GM12878 (cell line): ENCODE measurements at regions not wholly inside any gene's neighbourhood (a gene's known extent, or its start where the extent isn't known, plus 50 kb on each side); places are given as distances from the start of the nearest gene placed in this dataset.

ENCODE experiments used
- ATAC-seq: fragments of 200-7000 bp; cut with Tn5 transposase; 3 replicates; pipeline ENCODE4 v1.9.1; 2020; ENCODE audit warnings: mild to moderate bottlenecking, moderate library complexity
- BruUV-seq: library from RNA; stranded (reverse); fragments of 400-500 nt; replicated peaks from 2 replicates; lab custom pipeline; 2021; lab: Mats Ljungman, UMichigan
- CTCF ChIA-PET: fragments of 300-600 bp; sonication (Branson Sonifier 250); formaldehyde crosslinking; extraction: SDS; loops from one replicate; lab custom pipeline; 2021; ENCODE audit warnings: inconsistent platforms; lab: Yijun Ruan, JAX
- POLR2A ChIA-PET: fragments of 350-600 bp; formaldehyde crosslinking; extraction: SDS; loops from one replicate; lab custom pipeline; 2021; ENCODE audit warnings: inconsistent platforms; lab: Charles Lee
- RAD21 ChIA-PET: fragments of 300-600 bp; sonication (Branson Sonifier 250); formaldehyde crosslinking; loops from one replicate; lab custom pipeline; 2023; ENCODE audit warnings: antibody characterized with exemption; ENCODE audit not compliant: unreplicated experiment; lab: Charles Lee
- SMC1A ChIA-PET: fragments of 300-600 bp; sonication (Branson Sonifier 250); formaldehyde crosslinking; loops from one replicate; lab custom pipeline; 2023; ENCODE audit not compliant: unreplicated experiment, uncharacterized antibody; lab: Charles Lee
- DNase-seq: peaks from one replicate; pipeline ENCODE4 v3.0.0-alpha.2; 2011; ENCODE audit warnings: low read depth, low spot score
- FAIRE-seq: peaks from 3 replicates; lab custom pipeline; 2011; peaks lifted over from hg19 to GRCh38; lab: Jason Lieb, UNC
- H2AFZ ChIP-seq: 2 replicates; pipeline ENCODE4 v1.6.0; 2011; ENCODE audit warnings: low read depth, low read length, control low read depth; ENCODE audit not compliant: control insufficient read depth
- H3K27ac ChIP-seq: 2 replicates; pipeline ENCODE4 v1.5.1; 2011; ENCODE audit warnings: control low read depth; ENCODE audit not compliant: control insufficient read depth, insufficient read depth
- H3K27me3 ChIP-seq, 2 experiments: replicated peaks in 1 of 2; 2 replicates each; pipeline versions ENCODE4 v1.6.0 to v1.6.1; 2011; ENCODE audit warnings: low read length in 1 of 2; ENCODE audit not compliant: control insufficient read depth in 2 of 2, insufficient read depth in 2 of 2
- H3K36me3 ChIP-seq, 2 experiments: 2 replicates each; pipeline ENCODE4 v1.5.1; 2011; ENCODE audit warnings: low read length in 1 of 2; ENCODE audit not compliant: control insufficient read depth in 2 of 2, insufficient read depth in 2 of 2
- H3K4me1 ChIP-seq: 2 replicates; pipeline ENCODE4 v1.6.1; 2011; ENCODE audit warnings: mild to moderate bottlenecking, low read length, moderate library complexity, mixed read lengths; ENCODE audit not compliant: control insufficient read depth, insufficient read depth
- H3K4me2 ChIP-seq: 2 replicates; pipeline ENCODE4 v1.6.0; 2011; ENCODE audit warnings: control low read depth; ENCODE audit not compliant: control insufficient read depth, insufficient read depth
- H3K4me3 ChIP-seq: fragments of 200-600 bp; sonication (generic); 2 replicates; pipeline ENCODE4 v1.5.1; 2016
- H3K79me2 ChIP-seq: 2 replicates; pipeline ENCODE4 v1.6.0; 2011; ENCODE audit warnings: low read length; ENCODE audit not compliant: control insufficient read depth, insufficient read depth
- H3K9ac ChIP-seq: 2 replicates; pipeline ENCODE4 v1.8.0; 2011; ENCODE audit warnings: low read length, control low read depth, mixed read lengths; ENCODE audit not compliant: control insufficient read depth, insufficient read depth
- H3K9me3 ChIP-seq: replicated peaks from 3 replicates; pipeline ENCODE4 v1.5.1; 2011; ENCODE audit warnings: mild to moderate bottlenecking, low read length; ENCODE audit not compliant: control insufficient read depth, insufficient read depth
- H4K20me1 ChIP-seq: 2 replicates; pipeline ENCODE4 v1.6.0; 2011; ENCODE audit not compliant: control insufficient read depth, insufficient read depth
- ATF3 ChIP-seq: IDR thresholded peaks from 2 replicates; pipeline ENCODE4 v1.6.1; 2011; ENCODE audit warnings: low read depth, mild to moderate bottlenecking, low read length, moderate library complexity, borderline replicate concordance; ENCODE audit errors: extremely low read depth
- BCL3 ChIP-seq: IDR thresholded peaks from 2 replicates; pipeline ENCODE4 v1.6.1; 2011; ENCODE audit warnings: borderline replicate concordance, low read depth, mild to moderate bottlenecking, moderate library complexity, low read length; ENCODE audit not compliant: insufficient read depth, poor library complexity, severe bottlenecking
- BMI1 ChIP-seq: fragments of 450-650 bp; IDR thresholded peaks from 2 replicates; pipeline ENCODE4 v1.6.1; 2016; ENCODE audit warnings: mild to moderate bottlenecking, moderate library complexity, borderline replicate concordance
- FOS ChIP-seq: IDR thresholded peaks from 3 replicates; pipeline ENCODE4 v1.6.1; 2011; ENCODE audit warnings: borderline replicate concordance; ENCODE audit not compliant: insufficient read length; ENCODE audit errors: extremely low read depth
- FOXM1 ChIP-seq: IDR thresholded peaks from 2 replicates; pipeline ENCODE4 v1.6.1; 2012; ENCODE audit warnings: low read depth, mild to moderate bottlenecking, inconsistent platforms, low read length, moderate library complexity
- GABPA ChIP-seq: IDR thresholded peaks from 2 replicates; pipeline ENCODE4 v1.6.1; 2014; ENCODE audit warnings: antibody characterized with exemption, low read depth, mild to moderate bottlenecking, inconsistent platforms
- KDM1A ChIP-seq: fragments of 200-600 bp; sonication (generic); IDR thresholded peaks from 2 replicates; pipeline ENCODE4 v1.6.1; 2016; ENCODE audit warnings: borderline replicate concordance
- MAX ChIP-seq: IDR thresholded peaks from 2 replicates; pipeline ENCODE4 v1.6.1; 2012; ENCODE audit warnings: low read depth, low read length, improper control_type of control experiment
- MYC ChIP-seq: IDR thresholded peaks from 2 replicates; pipeline ENCODE4 v1.6.1; 2011; ENCODE audit warnings: mild to moderate bottlenecking, low read length, moderate library complexity, inconsistent platforms; ENCODE audit not compliant: insufficient read depth, insufficient replicate concordance, insufficient read length, severe bottlenecking
- NFYA ChIP-seq: IDR thresholded peaks from 2 replicates; pipeline ENCODE4 v1.6.1; 2011; ENCODE audit warnings: low read depth, mild to moderate bottlenecking, low read length, improper control_type of control experiment, borderline replicate concordance
- NFYB ChIP-seq: IDR thresholded peaks from 2 replicates; pipeline ENCODE4 v1.6.1; 2011; ENCODE audit warnings: low read depth, mild to moderate bottlenecking, low read length, improper control_type of control experiment, moderate library complexity; ENCODE audit not compliant: insufficient read depth
- PAX5 ChIP-seq: IDR thresholded peaks from 2 replicates; pipeline ENCODE4 v1.6.1; 2011; ENCODE audit warnings: low read depth, low read length, borderline replicate concordance
- PKNOX1 ChIP-seq: fragments of 450-650 bp; IDR thresholded peaks from 2 replicates; pipeline ENCODE4 v1.6.1; 2016; ENCODE audit warnings: mild to moderate bottlenecking
- POLR2AphosphoS5 ChIP-seq: IDR thresholded peaks from 2 replicates; pipeline ENCODE4 v1.6.1; 2011; ENCODE audit warnings: mild to moderate bottlenecking, low read length, inconsistent platforms
- RUNX3 ChIP-seq: IDR thresholded peaks from 2 replicates; pipeline ENCODE4 v1.6.1; 2012; ENCODE audit warnings: low read length, inconsistent platforms
- SMARCA5 ChIP-seq: fragments of 450-650 bp; IDR thresholded peaks from 2 replicates; pipeline ENCODE4 v1.6.1; 2017; ENCODE audit warnings: mild to moderate bottlenecking
- USF2 ChIP-seq: IDR thresholded peaks from 2 replicates; pipeline ENCODE4 v1.6.1; 2011; ENCODE audit warnings: low read depth, low read length, improper control_type of control experiment, borderline replicate concordance
- ZBED1 ChIP-seq: IDR thresholded peaks from 2 replicates; pipeline ENCODE4 v1.6.1; 2016; ENCODE audit warnings: borderline replicate concordance
- ZNF217 ChIP-seq: fragments of 450-650 bp; IDR thresholded peaks from 2 replicates; pipeline ENCODE4 v1.6.1; 2017; ENCODE audit warnings: antibody characterized with exemption, mild to moderate bottlenecking
- WGBS: methylation state at CpG from one replicate; pipeline ENCODE4 v1.1.6; 2016; ENCODE audit warnings: low lambda C conversion rate; ENCODE audit not compliant: insufficient replicate concordance, insufficient coverage; ENCODE audit errors: missing lambda C conversion rate; 5-methylcytosine and 5-hydroxymethylcytosine counted together
- in situ Hi-C: fragments of 300-500 bp; cut with MboI; formaldehyde crosslinking; loops from 9 replicates; pipeline ENCODE4 v1.14.3; 2018; ENCODE audit warnings: mixed read lengths
- intact Hi-C: fragments of 100-400 bp; cut with micrococcal nuclease; formaldehyde crosslinking; loops from one replicate; pipeline ENCODE4 v1.14.2; 2022; ENCODE audit not compliant: unreplicated experiment

- TF ChIP-seq ATF3 = no peak
- TF ChIP-seq BCL3 = no peak
- no peak for TF ChIP-seq NFYB
- no peak for TF ChIP-seq KDM1A
Measured at GRCh38 chr14:82676403-82676802, 1142.8 kb upstream of the SEL1L start (continued).

- no peaks in the 10 kb centered on the region for H3K4me1 ChIP-seq
- ChIA-PET SMC1A (no interaction called here), POLR2A (no interaction called here), RAD21 (no interaction called here), CTCF (no interaction called here)
- no peak for ATAC-seq
- TF ChIP-seq FOXM1 (no peak), ZBED1 (no peak), USF2 (no peak), ZNF217 (no peak), MAX (no peak), BMI1 (no peak), POLR2AphosphoS5 (no peak), KDM1A (no peak), MYC (no peak), RUNX3 (no peak), PAX5 (no peak), GABPA (no peak), SMARCA5 (no peak), NFYA (no peak), FOS (no peak), PKNOX1 (no peak)
- no peaks in the 10 kb centered on the region for H3K79me2 ChIP-seq
- no peaks in the 10 kb centered on the region for H4K20me1 ChIP-seq
- H3K9me3 ChIP-seq = no peaks in the 10 kb centered on the region
- no peaks in the 10 kb centered on the region for H3K27me3 ChIP-seq
- H3K4me3 ChIP-seq = no peak overlapping the region
- intact Hi-C loops (no loop called here), in situ Hi-C loops (no loop called here)
- FAIRE-seq = no peak
- H2AFZ ChIP-seq = no peak overlapping the region
- DNase-seq = no peak
- H3K36me3 ChIP-seq = no peaks in the 10 kb centered on the region
- H3K4me2 ChIP-seq = no peak overlapping the region
- WGBS = 0% methylated on average over 1 of the region's 1 CpG
- H3K9ac ChIP-seq = no peak overlapping the region
- H3K27ac ChIP-seq = no peak overlapping the region
- no TSS peak for BruUV-seq
Measured at GRCh38 chr14:82689948-82690347, 1156.3 kb upstream of the SEL1L start.
